GM23338 (cell line): ENCODE measurements at regions not wholly inside any gene's neighbourhood (a gene's known extent, or its start where the extent isn't known, plus 50 kb on each side); places are given as distances from the start of the nearest gene placed in this dataset.

Source experiments
- CREB1 ChIP-seq: fragments of 250-450 bp; sonication (Bioruptor Pico); IDR thresholded peaks from 2 replicates; pipeline ENCODE4 v1.5.0; 2020; ENCODE audit warnings: low read depth, mild to moderate bottlenecking, moderate library complexity
- EZH2 ChIP-seq: fragments of 200-600 bp; sonication (generic); IDR thresholded peaks from one replicate; pipeline ENCODE4 v1.8.0; 2017; ENCODE audit warnings: antibody characterized with exemption, mild to moderate bottlenecking, low read depth; ENCODE audit not compliant: unreplicated experiment
- EZH2phosphoT487 ChIP-seq: fragments of 200-600 bp; sonication (generic); IDR thresholded peaks from one replicate; pipeline ENCODE4 v1.8.1; 2018; ENCODE audit warnings: antibody characterized with exemption; ENCODE audit not compliant: unreplicated experiment
- JUNB ChIP-seq: IDR thresholded peaks from one replicate; pipeline ENCODE4 v1.6.1; 2016; ENCODE audit warnings: antibody characterized with exemption; ENCODE audit not compliant: unreplicated experiment
- NANOG ChIP-seq: IDR thresholded peaks from 2 replicates; pipeline ENCODE4 v1.6.1; 2016; ENCODE audit warnings: antibody characterized with exemption, borderline replicate concordance
- POLR2AphosphoS5 ChIP-seq: IDR thresholded peaks from 2 replicates; pipeline ENCODE4 v1.6.1; 2016; ENCODE audit warnings: antibody characterized with exemption, low read depth
- STAT1 ChIP-seq: IDR thresholded peaks from one replicate; pipeline ENCODE4 v1.6.1; 2016; ENCODE audit warnings: antibody characterized with exemption; ENCODE audit not compliant: unreplicated experiment
- ZNF114 ChIP-seq: fragments of 250-450 bp; sonication (Bioruptor Pico); IDR thresholded peaks from 2 replicates; pipeline ENCODE4 v1.5.0; 2020; ENCODE audit warnings: mild to moderate bottlenecking, moderate library complexity
- ZNF331 ChIP-seq: fragments of 250-450 bp; sonication (Bioruptor Pico); IDR thresholded peaks from 2 replicates; pipeline ENCODE4 v1.5.0; 2020; ENCODE audit warnings: low read depth, mild to moderate bottlenecking, moderate library complexity
- TF ChIP-seq, protein P1 (sequence below), 2 experiments: fragments of 200-600 bp in 1 of 2; sonication (generic) in 1 of 2; conservative IDR thresholded peaks; 2 replicates each; pipeline versions ENCODE4 v1.5.1 to v1.6.1; 2016 to 2017; ENCODE audit warnings: antibody characterized with exemption in 2 of 2, low read depth in 2 of 2, mild to moderate bottlenecking in 2 of 2, moderate library complexity in 1 of 2
- TF ChIP-seq, protein P2 (sequence below): IDR thresholded peaks from one replicate; pipeline ENCODE4 v1.6.1; 2018; ENCODE audit warnings: antibody characterized with exemption; ENCODE audit not compliant: unreplicated experiment
- TF ChIP-seq, protein P3 (sequence below): IDR thresholded peaks from 2 replicates; pipeline ENCODE4 v1.6.1; 2016; ENCODE audit warnings: antibody characterized with exemption
- TF ChIP-seq, protein P4 (sequence below): fragments of 250-450 bp; sonication (Bioruptor Pico); IDR thresholded peaks from 2 replicates; pipeline ENCODE4 v1.5.0; 2020; ENCODE audit warnings: mild to moderate bottlenecking, moderate library complexity

DNA sequence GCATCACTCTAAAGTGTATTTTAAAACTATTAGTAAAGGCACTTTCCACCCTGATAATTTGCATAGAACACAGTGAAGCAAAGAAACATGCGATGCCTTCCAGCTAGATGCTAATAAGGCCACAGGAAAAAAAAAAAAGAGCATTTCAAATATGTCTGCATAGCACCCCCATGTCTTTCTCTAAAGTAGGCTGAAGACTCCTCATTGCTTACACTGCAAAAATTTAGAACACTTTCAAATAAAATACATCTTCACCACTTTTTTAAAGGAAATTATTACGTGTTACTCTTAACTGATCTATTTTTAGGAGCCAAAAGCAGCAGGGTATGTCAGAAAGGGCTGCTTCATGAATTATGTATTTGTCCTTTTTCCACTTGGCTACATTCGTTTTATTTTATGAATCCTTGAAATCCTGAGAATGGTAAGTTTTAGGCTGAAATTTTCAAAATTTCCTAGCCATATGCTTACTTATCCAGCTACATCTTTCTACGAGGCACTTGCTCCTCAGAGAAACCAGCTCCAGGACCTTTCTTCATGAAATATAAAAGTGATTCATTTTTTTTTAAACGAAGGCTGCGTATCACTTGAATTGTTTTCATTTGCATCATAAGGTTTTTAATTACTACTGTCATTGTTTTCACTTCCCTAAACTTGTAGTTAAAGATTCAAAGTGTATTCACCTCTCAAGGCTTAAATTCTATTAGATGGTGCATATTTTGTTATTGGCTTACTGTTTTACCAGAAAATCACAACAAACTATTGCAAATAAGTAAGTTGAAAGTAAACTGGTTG lies 513.0 kb downstream of the PTPRC start:
- TF ChIP-seq, protein P1, sequence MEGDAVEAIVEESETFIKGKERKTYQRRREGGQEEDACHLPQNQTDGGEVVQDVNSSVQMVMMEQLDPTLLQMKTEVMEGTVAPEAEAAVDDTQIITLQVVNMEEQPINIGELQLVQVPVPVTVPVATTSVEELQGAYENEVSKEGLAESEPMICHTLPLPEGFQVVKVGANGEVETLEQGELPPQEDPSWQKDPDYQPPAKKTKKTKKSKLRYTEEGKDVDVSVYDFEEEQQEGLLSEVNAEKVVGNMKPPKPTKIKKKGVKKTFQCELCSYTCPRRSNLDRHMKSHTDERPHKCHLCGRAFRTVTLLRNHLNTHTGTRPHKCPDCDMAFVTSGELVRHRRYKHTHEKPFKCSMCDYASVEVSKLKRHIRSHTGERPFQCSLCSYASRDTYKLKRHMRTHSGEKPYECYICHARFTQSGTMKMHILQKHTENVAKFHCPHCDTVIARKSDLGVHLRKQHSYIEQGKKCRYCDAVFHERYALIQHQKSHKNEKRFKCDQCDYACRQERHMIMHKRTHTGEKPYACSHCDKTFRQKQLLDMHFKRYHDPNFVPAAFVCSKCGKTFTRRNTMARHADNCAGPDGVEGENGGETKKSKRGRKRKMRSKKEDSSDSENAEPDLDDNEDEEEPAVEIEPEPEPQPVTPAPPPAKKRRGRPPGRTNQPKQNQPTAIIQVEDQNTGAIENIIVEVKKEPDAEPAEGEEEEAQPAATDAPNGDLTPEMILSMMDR (conservative IDR thresholded peaks at IDR 0.05; ENCODE audit: low read depth in 2 of 2) = no peak
- no peak for TF ChIP-seq EZH2
- no peak for TF ChIP-seq JUNB
- TF ChIP-seq, protein P2, sequence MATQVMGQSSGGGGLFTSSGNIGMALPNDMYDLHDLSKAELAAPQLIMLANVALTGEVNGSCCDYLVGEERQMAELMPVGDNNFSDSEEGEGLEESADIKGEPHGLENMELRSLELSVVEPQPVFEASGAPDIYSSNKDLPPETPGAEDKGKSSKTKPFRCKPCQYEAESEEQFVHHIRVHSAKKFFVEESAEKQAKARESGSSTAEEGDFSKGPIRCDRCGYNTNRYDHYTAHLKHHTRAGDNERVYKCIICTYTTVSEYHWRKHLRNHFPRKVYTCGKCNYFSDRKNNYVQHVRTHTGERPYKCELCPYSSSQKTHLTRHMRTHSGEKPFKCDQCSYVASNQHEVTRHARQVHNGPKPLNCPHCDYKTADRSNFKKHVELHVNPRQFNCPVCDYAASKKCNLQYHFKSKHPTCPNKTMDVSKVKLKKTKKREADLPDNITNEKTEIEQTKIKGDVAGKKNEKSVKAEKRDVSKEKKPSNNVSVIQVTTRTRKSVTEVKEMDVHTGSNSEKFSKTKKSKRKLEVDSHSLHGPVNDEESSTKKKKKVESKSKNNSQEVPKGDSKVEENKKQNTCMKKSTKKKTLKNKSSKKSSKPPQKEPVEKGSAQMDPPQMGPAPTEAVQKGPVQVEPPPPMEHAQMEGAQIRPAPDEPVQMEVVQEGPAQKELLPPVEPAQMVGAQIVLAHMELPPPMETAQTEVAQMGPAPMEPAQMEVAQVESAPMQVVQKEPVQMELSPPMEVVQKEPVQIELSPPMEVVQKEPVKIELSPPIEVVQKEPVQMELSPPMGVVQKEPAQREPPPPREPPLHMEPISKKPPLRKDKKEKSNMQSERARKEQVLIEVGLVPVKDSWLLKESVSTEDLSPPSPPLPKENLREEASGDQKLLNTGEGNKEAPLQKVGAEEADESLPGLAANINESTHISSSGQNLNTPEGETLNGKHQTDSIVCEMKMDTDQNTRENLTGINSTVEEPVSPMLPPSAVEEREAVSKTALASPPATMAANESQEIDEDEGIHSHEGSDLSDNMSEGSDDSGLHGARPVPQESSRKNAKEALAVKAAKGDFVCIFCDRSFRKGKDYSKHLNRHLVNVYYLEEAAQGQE = no peak
- TF ChIP-seq STAT1 = no peak
- no peak for TF ChIP-seq POLR2AphosphoS5
- TF ChIP-seq EZH2phosphoT487 = no peak
- no peak for TF ChIP-seq ZNF331
- TF ChIP-seq, protein P3, sequence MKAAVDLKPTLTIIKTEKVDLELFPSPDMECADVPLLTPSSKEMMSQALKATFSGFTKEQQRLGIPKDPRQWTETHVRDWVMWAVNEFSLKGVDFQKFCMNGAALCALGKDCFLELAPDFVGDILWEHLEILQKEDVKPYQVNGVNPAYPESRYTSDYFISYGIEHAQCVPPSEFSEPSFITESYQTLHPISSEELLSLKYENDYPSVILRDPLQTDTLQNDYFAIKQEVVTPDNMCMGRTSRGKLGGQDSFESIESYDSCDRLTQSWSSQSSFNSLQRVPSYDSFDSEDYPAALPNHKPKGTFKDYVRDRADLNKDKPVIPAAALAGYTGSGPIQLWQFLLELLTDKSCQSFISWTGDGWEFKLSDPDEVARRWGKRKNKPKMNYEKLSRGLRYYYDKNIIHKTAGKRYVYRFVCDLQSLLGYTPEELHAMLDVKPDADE = no peak
- no peak for TF ChIP-seq NANOG
- TF ChIP-seq CREB1 = no peak
- TF ChIP-seq, protein P4, sequence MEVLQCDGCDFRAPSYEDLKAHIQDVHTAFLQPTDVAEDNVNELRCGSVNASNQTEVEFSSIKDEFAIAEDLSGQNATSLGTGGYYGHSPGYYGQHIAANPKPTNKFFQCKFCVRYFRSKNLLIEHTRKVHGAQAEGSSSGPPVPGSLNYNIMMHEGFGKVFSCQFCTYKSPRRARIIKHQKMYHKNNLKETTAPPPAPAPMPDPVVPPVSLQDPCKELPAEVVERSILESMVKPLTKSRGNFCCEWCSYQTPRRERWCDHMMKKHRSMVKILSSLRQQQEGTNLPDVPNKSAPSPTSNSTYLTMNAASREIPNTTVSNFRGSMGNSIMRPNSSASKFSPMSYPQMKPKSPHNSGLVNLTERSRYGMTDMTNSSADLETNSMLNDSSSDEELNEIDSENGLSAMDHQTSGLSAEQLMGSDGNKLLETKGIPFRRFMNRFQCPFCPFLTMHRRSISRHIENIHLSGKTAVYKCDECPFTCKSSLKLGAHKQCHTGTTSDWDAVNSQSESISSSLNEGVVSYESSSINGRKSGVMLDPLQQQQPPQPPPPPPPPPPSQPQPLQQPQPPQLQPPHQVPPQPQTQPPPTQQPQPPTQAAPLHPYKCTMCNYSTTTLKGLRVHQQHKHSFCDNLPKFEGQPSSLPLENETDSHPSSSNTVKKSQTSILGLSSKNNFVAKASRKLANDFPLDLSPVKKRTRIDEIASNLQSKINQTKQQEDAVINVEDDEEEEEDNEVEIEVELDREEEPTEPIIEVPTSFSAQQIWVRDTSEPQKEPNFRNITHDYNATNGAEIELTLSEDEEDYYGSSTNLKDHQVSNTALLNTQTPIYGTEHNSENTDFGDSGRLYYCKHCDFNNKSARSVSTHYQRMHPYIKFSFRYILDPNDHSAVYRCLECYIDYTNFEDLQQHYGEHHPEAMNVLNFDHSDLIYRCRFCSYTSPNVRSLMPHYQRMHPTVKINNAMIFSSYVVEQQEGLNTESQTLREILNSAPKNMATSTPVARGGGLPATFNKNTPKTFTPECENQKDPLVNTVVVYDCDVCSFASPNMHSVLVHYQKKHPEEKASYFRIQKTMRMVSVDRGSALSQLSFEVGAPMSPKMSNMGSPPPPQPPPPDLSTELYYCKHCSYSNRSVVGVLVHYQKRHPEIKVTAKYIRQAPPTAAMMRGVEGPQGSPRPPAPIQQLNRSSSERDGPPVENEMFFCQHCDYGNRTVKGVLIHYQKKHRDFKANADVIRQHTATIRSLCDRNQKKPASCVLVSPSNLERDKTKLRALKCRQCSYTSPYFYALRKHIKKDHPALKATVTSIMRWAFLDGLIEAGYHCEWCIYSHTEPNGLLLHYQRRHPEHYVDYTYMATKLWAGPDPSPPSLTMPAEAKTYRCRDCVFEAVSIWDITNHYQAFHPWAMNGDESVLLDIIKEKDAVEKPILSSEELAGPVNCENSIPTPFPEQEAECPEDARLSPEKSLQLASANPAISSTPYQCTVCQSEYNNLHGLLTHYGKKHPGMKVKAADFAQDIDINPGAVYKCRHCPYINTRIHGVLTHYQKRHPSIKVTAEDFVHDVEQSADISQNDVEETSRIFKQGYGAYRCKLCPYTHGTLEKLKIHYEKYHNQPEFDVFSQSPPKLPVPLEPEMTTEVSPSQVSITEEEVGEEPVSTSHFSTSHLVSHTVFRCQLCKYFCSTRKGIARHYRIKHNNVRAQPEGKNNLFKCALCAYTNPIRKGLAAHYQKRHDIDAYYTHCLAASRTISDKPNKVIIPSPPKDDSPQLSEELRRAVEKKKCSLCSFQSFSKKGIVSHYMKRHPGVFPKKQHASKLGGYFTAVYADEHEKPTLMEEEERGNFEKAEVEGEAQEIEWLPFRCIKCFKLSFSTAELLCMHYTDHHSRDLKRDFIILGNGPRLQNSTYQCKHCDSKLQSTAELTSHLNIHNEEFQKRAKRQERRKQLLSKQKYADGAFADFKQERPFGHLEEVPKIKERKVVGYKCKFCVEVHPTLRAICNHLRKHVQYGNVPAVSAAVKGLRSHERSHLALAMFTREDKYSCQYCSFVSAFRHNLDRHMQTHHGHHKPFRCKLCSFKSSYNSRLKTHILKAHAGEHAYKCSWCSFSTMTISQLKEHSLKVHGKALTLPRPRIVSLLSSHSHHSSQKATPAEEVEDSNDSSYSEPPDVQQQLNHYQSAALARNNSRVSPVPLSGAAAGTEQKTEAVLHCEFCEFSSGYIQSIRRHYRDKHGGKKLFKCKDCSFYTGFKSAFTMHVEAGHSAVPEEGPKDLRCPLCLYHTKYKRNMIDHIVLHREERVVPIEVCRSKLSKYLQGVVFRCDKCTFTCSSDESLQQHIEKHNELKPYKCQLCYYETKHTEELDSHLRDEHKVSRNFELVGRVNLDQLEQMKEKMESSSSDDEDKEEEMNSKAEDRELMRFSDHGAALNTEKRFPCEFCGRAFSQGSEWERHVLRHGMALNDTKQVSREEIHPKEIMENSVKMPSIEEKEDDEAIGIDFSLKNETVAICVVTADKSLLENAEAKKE = no peak
- TF ChIP-seq ZNF114 (CRISPR knock-in tag) = no peak
